SIG-M5 treated with dmso at 0.1 percent for 504 hours (cell line): ENCODE measurements at regions not wholly inside any gene's neighbourhood (a gene's known extent, or its start where the extent isn't known, plus 50 kb on each side); places are given as distances from the start of the nearest gene placed in this dataset.

ENCODE experiments used
- DNase-seq: peaks from one replicate; lab custom pipeline; 2025; ENCODE audit not compliant: unreplicated experiment; lab: John Stamatoyannopoulos, UW

DNA sequence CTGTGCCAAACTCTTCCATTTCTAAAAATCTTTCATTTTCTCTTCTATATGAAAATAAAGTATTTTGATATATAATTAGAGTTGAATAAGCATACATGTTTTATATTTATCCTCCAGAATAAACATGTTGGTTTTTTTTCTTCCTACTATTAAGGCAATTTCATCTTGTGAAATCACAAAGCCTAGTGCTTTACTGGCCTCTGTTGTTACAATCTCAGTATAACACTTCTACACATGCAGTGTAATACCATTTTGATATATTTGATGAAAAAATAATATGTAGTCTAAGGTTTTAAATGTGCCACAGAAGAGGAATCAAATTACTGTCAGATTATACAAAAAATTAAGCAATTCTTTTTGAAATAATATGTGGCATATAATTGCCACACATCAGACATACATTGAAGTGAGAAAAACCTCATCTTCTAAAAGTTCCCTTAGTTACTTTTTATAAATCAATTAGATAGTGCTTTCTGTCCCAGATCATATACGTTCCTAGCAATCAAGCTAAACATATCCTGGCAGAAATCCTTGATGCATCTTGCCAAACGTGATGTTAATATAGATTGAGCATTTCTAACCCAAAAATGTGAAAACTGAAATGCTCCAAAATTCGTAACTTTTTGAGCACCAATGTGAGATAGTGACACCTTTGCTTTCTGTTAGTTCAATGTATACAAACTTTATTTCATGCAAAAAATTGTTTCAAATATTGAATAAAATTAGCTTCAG lies 225.1 kb upstream of the MANEA start:
- DNase-seq = no peak

DNA sequence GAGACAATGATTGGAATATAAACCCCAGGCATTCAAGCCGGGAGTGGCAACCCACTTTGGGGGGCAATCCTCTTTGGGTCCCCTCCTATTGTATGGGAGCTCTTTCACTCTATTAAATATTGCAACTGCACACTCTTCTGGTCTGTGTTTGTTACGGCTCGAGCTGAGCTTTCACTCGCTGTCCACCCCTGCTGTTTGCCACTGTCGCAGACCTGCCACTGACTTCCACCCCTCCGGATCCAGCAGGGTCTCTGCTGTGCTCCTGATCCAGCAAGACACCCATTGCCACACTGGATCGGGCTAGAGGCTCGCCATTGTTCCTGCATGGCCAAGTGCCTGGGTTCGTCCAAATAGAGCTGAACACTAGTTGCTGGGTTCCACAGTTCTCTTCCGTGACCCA lies 222.8 kb upstream of the MANEA start:
- no peak for DNase-seq

DNA sequence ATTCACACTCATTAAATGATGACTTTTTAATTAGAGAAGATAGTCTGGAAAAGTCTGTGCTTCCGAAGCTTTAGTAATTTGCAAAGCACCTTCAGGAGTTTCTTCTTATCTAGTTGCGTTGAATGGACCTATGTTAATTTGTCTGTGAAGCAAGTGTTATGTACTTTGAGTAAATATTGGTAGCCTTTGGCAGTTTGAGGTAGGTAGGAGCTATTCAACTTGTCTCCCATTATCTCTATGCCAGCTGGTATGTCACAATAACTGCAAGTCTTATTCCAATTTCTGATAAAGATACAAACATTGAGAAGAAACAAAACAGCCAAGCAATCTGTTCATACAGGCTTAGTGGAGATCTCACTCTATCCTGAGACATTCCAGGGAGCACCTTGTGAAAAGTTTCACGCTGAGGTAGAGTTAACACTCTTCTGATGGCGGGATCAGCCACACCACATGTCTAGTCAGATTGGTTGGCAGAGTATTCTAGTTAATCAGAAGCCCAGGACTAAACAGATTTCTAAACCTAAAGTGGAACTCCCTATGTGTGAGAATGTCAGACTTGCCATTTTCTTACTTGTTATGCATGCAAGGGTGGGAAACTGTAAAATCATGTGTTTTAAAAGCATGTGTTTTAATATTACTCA lies 219.8 kb upstream of the MANEA start:
- DNase-seq = no peak

DNA sequence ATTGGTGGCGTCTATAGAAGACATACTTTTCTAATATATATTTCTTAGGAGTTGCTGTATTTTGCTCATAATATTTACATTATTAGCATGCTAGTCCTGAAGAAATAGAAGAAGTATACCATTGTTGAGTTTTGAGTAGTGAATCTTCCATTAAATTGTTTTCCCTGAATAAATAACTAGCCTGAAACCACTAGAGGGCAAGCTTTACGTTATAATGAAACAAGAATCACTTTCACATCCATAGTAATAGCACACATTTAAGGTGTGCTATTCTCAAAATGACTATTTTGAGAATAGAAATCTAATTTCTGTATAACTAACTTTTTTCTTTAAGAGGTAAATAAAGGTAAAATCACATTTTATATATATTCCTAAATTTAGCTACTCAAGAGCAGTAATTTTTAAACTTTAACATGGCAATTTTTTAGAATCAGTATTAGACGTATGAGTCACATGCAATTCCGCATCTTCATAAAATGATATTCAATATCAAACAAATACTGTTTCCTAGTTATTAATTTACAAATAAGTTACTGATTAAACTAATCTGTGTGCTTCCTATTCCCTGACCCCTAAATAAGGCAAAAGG lies 213.2 kb upstream of the MANEA start:
- DNase-seq = peak; percentile 24

DNA sequence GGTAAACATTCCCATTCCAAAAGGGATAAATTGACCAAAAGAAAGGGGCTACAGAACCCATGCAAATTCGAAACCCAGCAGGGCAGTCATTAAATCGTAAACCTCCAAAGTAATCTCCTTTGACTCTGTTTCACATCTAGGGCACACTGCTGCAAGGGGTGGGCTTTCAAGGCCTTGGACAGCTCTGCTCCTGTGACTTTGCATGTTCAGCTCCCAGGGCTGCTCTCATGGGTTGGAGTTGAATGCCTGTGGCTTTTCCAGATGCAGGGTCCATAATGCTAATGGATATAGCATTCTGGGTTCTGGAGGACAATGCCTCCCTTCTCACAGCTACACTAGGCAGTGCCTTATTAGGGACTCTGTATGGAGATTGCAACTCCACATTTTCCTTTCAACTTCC lies 211.9 kb upstream of the MANEA start:
- no peak for DNase-seq

DNA sequence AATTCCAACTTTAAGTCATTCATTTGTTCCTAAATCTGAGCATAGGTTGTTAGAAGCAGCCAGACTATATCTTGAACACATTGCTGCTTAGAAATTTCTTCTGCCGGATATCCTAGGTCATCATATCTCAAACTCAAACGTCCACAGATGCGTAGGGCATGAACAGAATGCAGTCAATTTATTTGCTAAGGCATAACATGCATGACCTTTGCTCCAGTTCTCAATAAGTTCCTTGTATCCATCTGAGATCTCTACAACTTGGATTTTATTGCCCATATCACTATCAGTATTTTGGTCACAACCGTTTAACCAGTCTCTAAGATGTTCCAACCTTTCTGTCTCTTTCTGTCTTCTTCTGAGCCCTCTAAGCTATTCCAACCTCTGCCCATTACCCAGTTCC lies 210.9 kb upstream of the MANEA start:
- no peak for DNase-seq

DNA sequence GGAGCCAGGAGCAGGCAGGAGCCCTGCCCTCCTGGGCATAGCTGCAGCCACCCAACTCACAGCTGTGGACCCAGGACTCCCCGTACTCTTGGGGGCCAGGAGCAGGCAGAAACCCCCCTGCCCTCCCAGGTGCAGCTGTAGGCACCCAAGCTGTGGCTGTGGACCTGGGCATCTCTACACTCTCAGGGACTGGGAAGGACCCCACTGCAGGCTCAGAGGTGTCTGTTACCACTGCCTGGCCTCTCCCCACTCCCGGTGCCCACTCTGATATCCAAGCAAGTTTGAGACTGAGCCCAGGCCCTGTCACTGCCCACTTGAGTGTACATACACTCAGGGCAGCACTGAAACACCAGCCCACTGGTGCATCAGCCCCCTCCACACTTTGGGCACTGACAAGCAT lies 193.5 kb upstream of the MANEA start:
- DNase-seq = no peak

DNA sequence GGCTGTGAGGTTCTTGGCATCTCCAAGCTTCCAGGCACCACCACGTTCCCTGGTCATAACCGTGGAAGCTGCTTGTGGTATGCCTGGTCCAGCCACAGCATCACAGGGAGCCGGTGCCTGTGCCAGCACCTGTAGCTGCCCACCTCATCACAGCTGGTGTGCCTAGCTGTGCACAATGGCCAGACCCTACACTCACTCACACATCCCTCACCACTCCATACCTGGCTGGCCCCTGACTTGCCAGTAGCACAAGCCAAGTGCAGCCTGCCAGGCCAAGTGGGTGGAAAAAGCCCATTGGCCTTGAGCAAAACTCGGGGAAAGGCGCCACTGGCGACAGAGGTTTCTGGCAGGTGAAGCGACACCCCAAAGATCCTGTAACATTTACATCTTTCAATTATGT lies 192.3 kb upstream of the MANEA start:
- no peak for DNase-seq

DNA sequence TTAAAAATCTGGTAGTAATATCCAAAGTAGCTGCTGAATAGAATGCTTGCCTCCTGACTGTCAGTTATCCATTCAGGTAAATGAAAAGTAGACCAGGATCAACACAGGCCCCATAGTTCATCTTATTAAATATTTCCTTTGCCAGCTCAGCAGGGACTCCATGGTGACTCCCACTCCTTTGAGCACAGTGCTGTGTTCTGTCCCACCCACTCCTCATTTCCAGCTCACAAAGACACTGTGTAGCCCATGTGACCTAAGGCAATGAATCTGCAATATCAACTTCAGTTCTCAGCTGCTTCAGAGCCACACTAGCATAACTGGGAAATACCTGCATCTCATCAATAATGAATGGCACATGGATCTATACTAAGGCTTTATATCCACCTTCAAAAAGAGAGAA lies 189.5 kb upstream of the MANEA start:
- no peak for DNase-seq

DNA sequence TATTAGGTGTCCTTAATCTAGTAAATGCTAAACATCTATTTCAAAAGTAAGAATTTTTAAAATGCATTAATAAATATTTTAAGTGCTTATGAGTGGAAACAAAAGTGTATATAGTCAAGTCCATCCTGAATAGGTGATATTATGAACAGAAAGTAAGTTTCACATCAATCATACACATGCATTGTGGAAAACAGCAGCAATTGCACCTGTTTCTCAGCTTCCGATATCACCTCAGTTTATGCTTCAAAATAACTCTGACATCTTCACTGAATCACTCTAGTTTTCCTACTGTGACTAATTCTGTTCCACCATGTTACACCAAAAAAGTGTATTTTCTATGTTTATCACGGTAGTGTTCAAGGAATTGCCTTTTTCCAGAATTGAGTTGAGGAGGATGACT lies 172.6 kb upstream of the MANEA start:
- no peak for DNase-seq

DNA sequence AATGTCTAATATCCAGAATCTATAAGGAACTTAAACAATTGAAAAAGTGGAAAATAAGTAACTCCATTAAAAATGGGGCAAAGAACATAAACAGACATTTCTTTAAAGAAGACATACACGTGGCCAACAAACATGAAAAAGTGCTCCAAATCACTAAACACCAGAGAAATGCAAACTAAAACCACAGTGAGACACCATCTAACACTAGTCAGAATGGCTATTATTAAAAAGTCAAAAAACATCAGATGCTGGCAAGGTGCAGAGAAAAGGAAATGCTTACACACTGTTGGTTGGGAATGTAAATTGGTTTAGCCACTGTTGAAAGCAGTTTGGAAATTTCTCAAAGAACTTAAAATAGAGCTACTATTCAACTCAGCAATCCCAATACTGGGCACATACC lies 169.2 kb upstream of the MANEA start:
- no peak for DNase-seq

DNA sequence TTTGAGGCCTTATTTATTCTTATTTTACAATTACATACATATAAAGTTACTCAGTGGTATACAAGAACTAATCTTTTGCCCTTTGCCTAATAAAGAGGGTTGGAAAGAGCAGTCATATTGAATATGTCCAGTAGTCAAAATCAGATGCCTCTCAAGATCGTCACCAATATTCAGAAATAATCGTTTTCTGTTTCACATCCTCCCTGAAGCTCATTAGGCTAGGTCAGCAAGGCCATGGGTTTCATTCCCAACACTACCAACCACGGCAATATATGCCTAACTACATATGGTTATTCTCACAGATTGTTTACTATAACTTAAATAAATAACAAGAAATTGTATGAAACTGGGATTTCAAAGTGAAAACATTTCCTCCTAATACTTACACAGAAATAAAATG lies 167.2 kb upstream of the MANEA start:
- DNase-seq = no peak

DNA sequence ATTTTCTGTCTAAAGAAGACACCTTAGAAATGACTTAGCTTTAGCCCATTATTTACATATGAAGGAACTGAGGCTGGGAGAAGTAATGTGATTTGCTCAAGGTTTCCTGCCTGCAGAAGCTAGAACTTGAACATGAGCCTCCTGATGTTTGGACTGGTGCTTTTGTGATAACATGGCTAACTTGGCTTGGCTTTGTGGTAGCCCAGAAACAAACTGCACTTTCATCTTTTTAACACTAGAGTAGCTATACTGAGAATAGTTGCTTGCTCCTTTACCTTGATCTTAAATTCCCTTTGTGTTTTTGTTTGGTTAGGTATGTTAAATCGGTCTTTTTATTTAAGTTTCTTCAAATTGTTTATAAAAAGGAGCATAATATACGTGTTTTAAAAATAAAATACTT lies 163.5 kb upstream of the MANEA start:
- peak; percentile 2 for DNase-seq

DNA sequence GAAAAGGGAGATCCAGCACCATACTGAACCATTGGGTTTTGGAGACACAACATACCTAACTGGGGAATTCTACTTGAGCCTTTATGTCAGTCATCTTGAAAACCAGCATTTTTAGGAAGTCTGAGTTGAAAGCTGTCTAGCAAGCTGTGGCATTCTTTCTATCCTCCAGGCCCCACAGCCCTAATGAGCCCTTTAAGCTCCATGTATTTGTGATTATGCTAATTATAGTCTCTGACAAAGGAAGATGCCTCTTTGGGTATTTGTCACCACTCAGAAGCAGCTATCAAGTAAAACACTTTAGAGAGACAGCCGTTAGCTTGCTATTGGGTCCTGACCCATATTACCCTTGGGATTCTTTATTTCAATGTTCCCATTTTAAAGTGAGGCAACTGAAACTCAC lies 159.5 kb upstream of the MANEA start:
- DNase-seq = no peak

DNA sequence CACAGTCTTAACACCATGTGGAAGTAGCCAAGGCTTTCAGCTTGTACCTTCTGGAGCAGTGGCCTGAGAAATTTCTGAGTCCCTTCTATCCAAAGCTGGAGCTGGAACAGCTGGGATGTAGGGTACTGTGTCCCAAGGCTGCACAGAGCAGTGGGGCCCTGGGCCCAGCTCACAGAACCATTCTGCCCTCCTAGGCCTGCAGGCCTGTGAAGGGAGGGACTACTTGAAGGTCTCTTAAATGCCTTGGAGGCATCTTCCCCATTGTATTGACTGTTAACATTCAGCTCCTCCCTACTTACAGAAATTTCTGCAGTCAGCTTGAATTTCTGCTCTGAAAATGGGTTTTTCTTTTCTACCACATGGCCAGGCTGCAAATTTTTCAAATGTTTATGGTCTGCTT lies 156.5 kb upstream of the MANEA start:
- no peak for DNase-seq

DNA sequence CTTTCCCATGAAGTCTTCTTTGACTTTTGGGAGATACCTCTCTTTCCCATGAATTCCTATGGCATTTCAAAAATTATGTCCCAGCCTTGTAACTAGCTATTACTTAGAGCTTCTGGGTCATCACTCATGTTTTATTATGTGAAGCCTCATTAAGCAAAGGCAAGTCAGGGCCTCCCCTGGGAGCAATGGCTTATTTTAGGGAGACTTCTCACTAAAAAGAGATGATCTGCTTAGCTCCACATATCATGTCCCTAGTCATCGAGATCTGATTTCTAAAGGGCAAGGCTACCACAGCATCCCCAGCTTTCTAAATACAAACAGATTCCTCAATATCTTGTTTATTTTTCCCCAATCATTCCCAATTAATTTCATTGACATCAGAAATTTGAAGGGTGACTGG lies 154.0 kb upstream of the MANEA start:
- no peak for DNase-seq

DNA sequence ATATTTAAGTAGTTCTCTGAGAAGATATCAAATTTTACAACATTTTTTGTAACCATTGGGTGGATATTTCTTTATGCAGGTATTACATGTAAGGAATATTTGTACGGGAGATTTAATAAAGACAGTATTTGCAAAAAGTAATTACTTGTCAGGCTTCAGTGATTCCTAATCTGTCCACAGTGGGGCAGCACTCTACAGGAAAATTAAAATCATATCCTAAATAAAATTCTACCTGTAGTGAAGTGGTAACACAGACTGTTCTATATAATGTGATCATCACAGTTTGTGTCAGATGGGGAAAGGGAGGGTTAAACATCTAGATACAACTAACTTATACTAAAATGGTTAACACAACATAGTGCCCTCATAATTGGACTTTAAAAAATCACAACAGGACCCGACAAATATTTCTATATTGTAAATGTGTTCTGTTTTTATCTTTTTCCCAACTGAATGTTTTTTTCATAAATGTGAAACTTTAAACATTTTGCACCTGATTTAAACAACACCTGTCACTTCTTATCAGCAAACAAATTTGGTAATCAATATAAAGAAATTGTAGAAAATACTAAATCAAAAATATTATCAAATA lies 145.6 kb upstream of the MANEA start:
- peak; percentile 21 for DNase-seq

DNA sequence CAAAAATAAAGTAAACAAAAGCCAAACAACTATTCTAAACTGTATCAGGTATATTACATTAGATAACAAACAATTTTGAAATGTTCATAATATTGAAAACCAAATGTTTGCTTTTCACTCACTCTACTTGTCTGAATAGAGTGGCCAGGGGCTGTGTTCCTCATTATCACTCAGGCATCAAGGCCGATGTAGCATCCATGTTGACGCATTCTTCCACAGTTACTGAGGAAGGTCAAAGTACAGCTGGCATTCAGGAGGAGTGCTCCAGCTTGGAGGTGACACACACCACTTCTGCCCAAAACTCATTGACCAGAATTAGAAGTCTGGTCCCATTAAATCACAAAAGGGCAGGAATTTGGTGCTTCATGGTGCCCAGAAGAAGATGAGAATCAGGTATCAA lies 137.6 kb upstream of the MANEA start:
- DNase-seq = no peak

DNA sequence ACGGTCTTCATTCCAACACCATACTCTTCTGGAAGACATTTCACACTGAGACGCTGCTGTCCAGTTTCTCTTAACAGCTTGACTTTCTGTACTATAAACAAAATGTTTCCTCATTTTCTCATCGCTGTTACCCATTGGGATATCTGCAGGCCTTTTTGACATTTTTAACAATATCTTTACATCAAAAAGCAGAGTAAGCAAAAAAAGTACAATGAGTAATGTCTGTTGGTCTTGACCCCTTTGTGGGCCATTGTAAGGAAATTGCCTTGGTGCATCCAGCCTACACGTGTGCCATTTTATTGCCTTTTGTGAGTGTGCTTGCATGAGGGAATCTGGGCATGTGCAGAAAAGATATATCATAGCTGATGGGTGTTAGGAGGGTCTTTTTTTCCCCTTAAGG lies 129.1 kb upstream of the MANEA start:
- DNase-seq = no peak

DNA sequence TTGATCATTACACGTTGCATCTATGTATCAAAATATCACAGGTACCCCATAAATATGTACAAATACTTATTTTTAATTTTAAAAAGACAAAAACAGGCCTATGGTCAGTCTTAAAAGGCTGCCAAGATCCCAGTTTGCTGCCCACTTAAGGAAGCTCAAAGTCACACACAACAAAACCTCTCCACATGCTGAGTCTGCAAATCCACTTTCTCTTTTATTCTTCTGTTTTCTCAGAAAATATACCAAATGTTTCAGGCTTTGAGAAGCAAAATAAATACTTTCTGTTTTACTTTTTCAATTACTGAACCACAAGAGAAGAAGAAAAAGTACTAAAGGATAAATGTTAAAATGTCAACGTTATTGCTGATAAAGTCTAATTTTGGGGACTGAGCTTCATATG lies 107.8 kb upstream of the MANEA start:
- no peak for DNase-seq

DNA sequence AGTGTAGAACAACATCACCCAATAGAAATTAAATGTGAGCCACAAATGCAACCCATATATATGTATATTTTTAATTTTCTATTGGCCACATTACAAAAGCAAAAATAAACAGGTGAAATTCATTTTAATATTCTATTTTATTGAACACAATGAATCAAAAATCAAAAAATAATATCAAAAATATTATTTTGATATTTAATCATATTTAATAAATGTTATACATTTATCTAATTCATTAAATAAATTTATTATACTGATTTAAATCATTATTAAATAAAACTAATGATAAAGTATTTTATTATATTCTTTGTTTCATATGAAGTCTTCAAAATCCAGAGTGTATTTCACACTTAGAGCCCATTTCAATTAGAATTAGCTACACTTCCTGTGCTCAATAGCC lies 98.4 kb upstream of the MANEA start:
- no peak for DNase-seq

DNA sequence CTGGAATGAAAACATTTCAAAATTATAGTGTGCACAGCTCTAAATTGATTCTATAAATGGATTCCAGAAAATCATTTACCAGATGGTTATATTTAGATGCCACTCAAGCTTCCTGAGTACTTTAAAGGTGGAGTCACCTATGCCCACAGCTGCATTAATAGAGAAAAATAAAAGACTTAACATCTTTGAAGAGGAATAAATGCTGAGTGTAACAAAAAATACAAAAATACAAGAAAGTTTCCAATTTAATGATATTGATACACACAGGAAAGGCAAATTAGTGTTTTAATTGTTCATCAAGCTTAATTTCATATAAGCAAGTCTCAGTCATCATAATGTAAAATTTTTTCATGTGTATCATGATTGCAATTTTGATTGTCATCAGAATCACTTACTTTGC lies 89.5 kb upstream of the MANEA start:
- no peak for DNase-seq
